GM19240 (cell line): ENCODE measurements at regions not wholly inside any gene's neighbourhood (a gene's known extent, or its start where the extent isn't known, plus 50 kb on each side); places are given as distances from the start of the nearest gene placed in this dataset.
"Not testable (repeated sequence)": the region's sequence is repeated elsewhere in the genome, so short reads cannot be mapped to it uniquely, and the experiment has no call there.

Experiments
- DNase-seq: peaks from one replicate; pipeline ENCODE4 v3.0.0; 2011; ENCODE audit warnings: low spot score; ENCODE audit not compliant: insufficient read length

GRCh38 chr16:7967996-7968509 lies 622.3 kb downstream of the TMEM114 start:
- DNase-seq = no peak

GRCh38 chr16:7964744-7965143 lies 625.6 kb downstream of the TMEM114 start:
- DNase-seq = no peak

- DNase-seq = no peak
Observed at GRCh38 chr16:7964167-7964566, 626.1 kb downstream of the TMEM114 start.

GRCh38 chr16:7962091-7962879 lies 628.0 kb downstream of the TMEM114 start:
- no peak for DNase-seq

- no peak for DNase-seq
Observed at GRCh38 chr16:7957151-7957550, 624.5 kb downstream of the RBFOX1 start.

- no peak for DNase-seq
Observed at GRCh38 chr16:7953360-7953759, 620.7 kb downstream of the RBFOX1 start.

GRCh38 chr16:7946142-7946541 lies 613.5 kb downstream of the RBFOX1 start:
- DNase-seq = no peak

GRCh38 chr16:7938175-7938574 lies 605.5 kb downstream of the RBFOX1 start:
- no peak for DNase-seq

GRCh38 chr16:7921345-7921744 lies 588.7 kb downstream of the RBFOX1 start:
- no peak for DNase-seq

- DNase-seq = no peak
Observed at GRCh38 chr16:7919782-7920181, 587.1 kb downstream of the RBFOX1 start.

GRCh38 chr16:7914748-7915147 lies 582.1 kb downstream of the RBFOX1 start:
- no peak for DNase-seq

GRCh38 chr16:7912132-7912531 lies 579.5 kb downstream of the RBFOX1 start:
- DNase-seq = no peak

- DNase-seq = no peak
Observed at GRCh38 chr16:7910116-7910515, 577.5 kb downstream of the RBFOX1 start.

GRCh38 chr16:7888411-7888810 lies 555.8 kb downstream of the RBFOX1 start:
- DNase-seq = no peak

GRCh38 chr16:7887316-7887715 lies 554.7 kb downstream of the RBFOX1 start:
- no peak for DNase-seq

GRCh38 chr16:7871979-7872378 lies 539.3 kb downstream of the RBFOX1 start:
- no peak for DNase-seq

- DNase-seq = no peak
Observed at GRCh38 chr16:7871371-7871770, 538.7 kb downstream of the RBFOX1 start.

- no peak for DNase-seq
Observed at GRCh38 chr16:7867831-7868230, 535.2 kb downstream of the RBFOX1 start.

- no peak for DNase-seq
Observed at GRCh38 chr16:7866144-7866543, 533.5 kb downstream of the RBFOX1 start.

- DNase-seq = not testable (repeated sequence)
Observed at GRCh38 chr16:7865393-7865792, 532.7 kb downstream of the RBFOX1 start.

GRCh38 chr16:7861891-7862582 lies 529.4 kb downstream of the RBFOX1 start:
- no peak for DNase-seq

- DNase-seq = no peak
Observed at GRCh38 chr16:7853197-7853596, 520.6 kb downstream of the RBFOX1 start.

- DNase-seq = no peak
Observed at GRCh38 chr16:7849841-7850240, 517.2 kb downstream of the RBFOX1 start.
